ENCODE measurements at regions not wholly inside any gene's neighbourhood (a gene's known extent, or its start where the extent isn't known, plus 50 kb on each side); places are given as distances from the start of the nearest gene placed in this dataset.
"Not testable (repeated sequence)": the region's sequence is repeated elsewhere in the genome, so short reads cannot be mapped to it uniquely, and the experiment has no call there.

- Histone ChIP-seq H3K4me1 (ENCODE audit: insufficient read depth, low read length) (no peaks in the 10 kb centered on the region), H3K9me3 (ENCODE audit: control insufficient read depth, insufficient read depth, low read length) (no peaks in the 10 kb centered on the region), H3K36me3 (ENCODE audit: insufficient read depth, low read length) (no peaks in the 10 kb centered on the region; the same call in 1 of the 2 replicates), H3K9ac (ENCODE audit: low read depth, low read length) (no peak overlapping the region)
These were observed 177.5 kb upstream of the TMEM45B start for GRCh38 chr11:129637983-129638776.

GRCh38 chr11:129639300-129639699 is 176.3 kb upstream of the TMEM45B start:
- H3K9ac ChIP-seq (ENCODE audit: low read depth, low read length), result no peak overlapping the region
- H3K4me1 ChIP-seq (ENCODE audit: insufficient read depth, low read length), result no peaks in the 10 kb centered on the region
- no peaks in the 10 kb centered on the region for H3K9me3 ChIP-seq (ENCODE audit: control insufficient read depth, insufficient read depth, low read length)
- H3K36me3 ChIP-seq (ENCODE audit: insufficient read depth, low read length), result no peaks in the 10 kb centered on the region; the same call in 1 of the 2 replicates

GRCh38 chr11:129640671-129641070 is 175.0 kb upstream of the TMEM45B start:
- Histone ChIP-seq H3K4me1 (ENCODE audit: insufficient read depth, low read length) (no peaks in the 10 kb centered on the region), H3K36me3 (ENCODE audit: insufficient read depth, low read length) (no peaks in the 10 kb centered on the region; the same call in 1 of the 2 replicates), H3K9ac (ENCODE audit: low read depth, low read length) (no peak overlapping the region), H3K9me3 (ENCODE audit: control insufficient read depth, insufficient read depth, low read length) (no peaks in the 10 kb centered on the region)

DNA sequence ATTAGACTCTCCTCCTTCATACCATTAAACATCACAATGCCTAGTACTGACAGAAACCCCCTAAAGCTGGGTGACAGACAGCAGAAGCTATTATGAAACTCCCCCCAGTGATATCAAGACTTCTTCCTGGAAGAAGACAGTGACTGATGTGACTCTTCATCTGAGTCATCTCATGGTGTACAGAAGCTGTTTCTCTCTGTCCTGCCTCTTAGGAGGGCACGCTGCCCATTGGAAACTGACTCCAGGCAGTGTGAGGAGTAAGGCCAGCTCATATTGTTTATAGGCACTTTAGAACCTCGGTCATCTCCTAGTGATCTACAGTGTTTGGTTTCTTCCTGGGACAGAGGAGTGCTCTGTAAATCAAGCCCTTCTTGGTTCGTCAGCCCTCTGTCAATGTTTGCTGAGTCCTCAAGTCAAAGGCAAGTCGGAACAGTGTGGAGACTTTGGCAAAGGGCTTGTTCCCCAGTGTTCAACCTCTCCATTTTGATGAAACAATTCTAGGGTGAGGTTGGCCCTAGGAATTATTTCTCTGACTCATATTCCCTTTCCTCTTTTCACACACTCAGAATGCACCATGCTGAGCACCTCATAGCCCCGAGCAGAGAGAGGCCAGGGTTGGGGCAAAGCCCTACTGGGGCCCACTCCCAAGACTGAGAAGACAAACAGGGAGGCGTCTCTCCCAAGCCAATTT is 172.5 kb upstream of the TMEM45B start:
- Histone ChIP-seq H3K36me3 (ENCODE audit: insufficient read depth, low read length) (no peaks in the 10 kb centered on the region; the same call in 1 of the 2 replicates), H3K9me3 (ENCODE audit: control insufficient read depth, insufficient read depth, low read length) (no peaks in the 10 kb centered on the region), H3K4me1 (ENCODE audit: insufficient read depth, low read length) (no peaks in the 10 kb centered on the region), H3K9ac (ENCODE audit: low read depth, low read length) (no peak overlapping the region)

DNA sequence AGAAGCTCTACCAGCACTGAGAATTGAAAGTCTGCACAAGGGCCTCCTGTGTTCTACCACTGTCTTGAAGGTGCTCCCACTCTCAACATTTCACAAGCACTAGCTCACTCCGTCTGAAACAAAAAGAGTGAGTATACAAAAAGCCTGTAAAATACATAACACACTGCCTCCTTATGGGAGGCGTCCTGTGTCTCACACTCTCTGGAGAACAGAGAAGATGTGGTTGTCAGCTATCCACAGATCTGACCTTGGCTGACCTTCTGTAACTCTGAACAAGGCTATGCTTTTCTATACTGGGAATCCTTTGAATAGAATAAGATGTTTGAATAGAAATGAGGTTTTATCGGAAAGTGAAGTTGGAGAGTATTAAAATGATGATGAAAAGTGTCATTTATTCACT is 171.3 kb upstream of the TMEM45B start:
- Histone ChIP-seq H3K9me3 (ENCODE audit: control insufficient read depth, insufficient read depth, low read length) (no peaks in the 10 kb centered on the region), H3K4me1 (ENCODE audit: insufficient read depth, low read length) (no peaks in the 10 kb centered on the region), H3K9ac (ENCODE audit: low read depth, low read length) (no peak overlapping the region), H3K36me3 (ENCODE audit: insufficient read depth, low read length) (no peaks in the 10 kb centered on the region)

GRCh38 chr11:129645943-129646342 is 169.7 kb upstream of the TMEM45B start:
- H3K36me3 ChIP-seq (ENCODE audit: insufficient read depth, low read length), result no peaks in the 10 kb centered on the region
- H3K4me1 ChIP-seq (ENCODE audit: insufficient read depth, low read length), result no peaks in the 10 kb centered on the region
- H3K9ac ChIP-seq (ENCODE audit: low read depth, low read length), result no peak overlapping the region
- H3K9me3 ChIP-seq (ENCODE audit: control insufficient read depth, insufficient read depth, low read length), result no peaks in the 10 kb centered on the region

DNA sequence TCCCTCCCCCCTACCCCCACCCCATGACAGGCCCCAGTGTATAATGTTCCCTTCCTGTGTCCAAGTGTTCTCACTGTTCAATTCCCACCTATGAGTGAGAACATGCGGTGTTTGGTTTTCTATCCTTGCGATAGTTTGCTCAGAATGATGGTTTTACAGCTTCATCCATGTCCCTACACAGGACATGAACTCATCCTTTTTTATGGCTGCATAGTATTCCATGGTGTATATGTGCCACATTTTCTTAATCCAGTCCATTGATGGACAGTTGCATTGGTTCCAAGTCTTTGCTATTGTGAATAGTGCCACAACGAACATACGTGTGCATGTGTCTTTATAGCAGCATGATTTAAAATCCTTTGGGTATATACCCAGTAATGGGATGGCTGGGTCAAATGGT is 165.6 kb upstream of the TMEM45B start:
- H3K4me1 ChIP-seq (ENCODE audit: insufficient read depth, low read length); H3K36me3 ChIP-seq (ENCODE audit: insufficient read depth, low read length); H3K9me3 ChIP-seq (ENCODE audit: control insufficient read depth, insufficient read depth, low read length); H3K9ac ChIP-seq (ENCODE audit: low read depth, low read length): not testable (repeated sequence)

- peaks cover 7% of the 10 kb centered on the region; the same call in 1 of the 2 replicates for H3K9me3 ChIP-seq (ENCODE audit: control insufficient read depth, insufficient read depth, low read length)
- no peaks in the 10 kb centered on the region for H3K4me1 ChIP-seq (ENCODE audit: insufficient read depth, low read length)
- H3K36me3 ChIP-seq (ENCODE audit: insufficient read depth, low read length), result no peaks in the 10 kb centered on the region
- H3K9ac ChIP-seq (ENCODE audit: low read depth, low read length), result no peak overlapping the region
These were observed 162.8 kb upstream of the TMEM45B start for GRCh38 chr11:129652835-129653234.

DNA sequence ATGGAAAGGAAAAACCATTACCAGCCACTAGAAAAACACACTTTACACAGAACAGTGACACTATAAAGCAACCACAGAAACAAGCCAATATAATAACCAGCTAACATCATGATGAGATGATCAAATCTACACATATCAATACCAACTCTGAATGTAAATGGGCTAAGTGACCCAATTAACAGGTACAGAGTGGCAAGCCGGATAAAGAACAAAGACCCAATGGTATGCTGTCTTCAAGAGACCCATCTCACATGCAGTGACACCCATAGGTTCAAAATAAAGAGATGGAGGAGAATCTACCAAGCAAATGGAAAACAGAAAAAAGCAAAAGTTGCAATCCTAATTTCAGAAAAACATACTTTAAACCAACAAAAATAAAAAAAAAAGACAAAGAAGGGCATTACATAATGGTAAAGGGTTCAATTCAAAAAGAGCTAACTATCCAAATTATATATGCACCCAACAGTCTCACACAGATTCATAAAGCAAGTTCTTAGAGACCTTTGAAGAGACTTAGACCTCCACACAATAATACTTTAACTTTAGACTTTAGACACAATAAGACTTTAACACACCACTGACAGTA is 160.3 kb upstream of the TMEM45B start:
- no peaks in the 10 kb centered on the region for H3K36me3 ChIP-seq (ENCODE audit: insufficient read depth, low read length)
- H3K4me1 ChIP-seq (ENCODE audit: insufficient read depth, low read length), result no peaks in the 10 kb centered on the region
- H3K9ac ChIP-seq (ENCODE audit: low read depth, low read length), result no peak overlapping the region
- peaks cover 7% of the 10 kb centered on the region; the same call in 1 of the 2 replicates for H3K9me3 ChIP-seq (ENCODE audit: control insufficient read depth, insufficient read depth, low read length)

DNA sequence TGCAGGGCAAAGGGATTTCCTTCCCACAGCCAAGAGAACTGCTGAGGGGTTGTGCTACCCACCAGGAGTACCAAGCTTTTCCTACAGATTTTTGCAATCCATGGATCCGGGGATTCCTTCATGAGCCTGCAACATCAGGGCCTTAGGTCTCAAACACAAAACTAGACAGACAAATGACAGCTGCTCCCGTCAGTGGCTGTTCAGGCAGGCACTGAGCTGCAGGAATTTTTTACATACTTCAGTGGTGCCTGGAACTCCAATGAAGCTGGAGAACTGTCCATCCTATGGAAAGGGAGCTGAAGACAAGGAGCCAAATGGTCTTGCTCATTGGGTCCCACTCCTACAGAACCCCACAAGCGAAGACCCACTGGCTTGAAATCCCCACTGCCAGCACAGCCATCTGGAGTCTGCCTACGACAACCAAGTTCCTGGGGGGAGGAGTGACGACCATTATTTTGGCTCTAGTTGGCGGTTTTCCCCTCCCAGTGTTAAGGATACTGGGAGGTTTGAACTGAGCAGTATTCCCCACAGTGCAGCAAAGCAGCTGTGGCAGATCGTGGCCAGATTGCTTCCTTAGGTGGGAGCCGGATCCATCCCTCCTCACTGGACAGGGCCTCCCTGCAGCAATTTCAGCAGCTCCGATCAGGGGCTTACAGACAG is 157.7 kb upstream of the TMEM45B start:
- H3K9ac ChIP-seq (ENCODE audit: low read depth, low read length), result no peak overlapping the region
- no peaks in the 10 kb centered on the region for H3K36me3 ChIP-seq (ENCODE audit: insufficient read depth, low read length)
- H3K4me1 ChIP-seq (ENCODE audit: insufficient read depth, low read length), result no peaks in the 10 kb centered on the region
- H3K9me3 ChIP-seq (ENCODE audit: control insufficient read depth, insufficient read depth, low read length), result peaks cover 7% of the 10 kb centered on the region; the same call in 1 of the 2 replicates

GRCh38 chr11:129658526-129658867 is 157.2 kb upstream of the TMEM45B start:
- Histone ChIP-seq H3K36me3 (ENCODE audit: insufficient read depth, low read length) (no peaks in the 10 kb centered on the region), H3K9ac (ENCODE audit: low read depth, low read length) (no peak overlapping the region), H3K9me3 (ENCODE audit: control insufficient read depth, insufficient read depth, low read length) (peaks cover 7% of the 10 kb centered on the region; the same call in 1 of the 2 replicates), H3K4me1 (ENCODE audit: insufficient read depth, low read length) (no peaks in the 10 kb centered on the region)

GRCh38 chr11:129680907-129681306 is 134.7 kb upstream of the TMEM45B start:
- no peaks in the 10 kb centered on the region for H3K36me3 ChIP-seq (ENCODE audit: insufficient read depth, low read length)
- H3K9ac ChIP-seq (ENCODE audit: low read depth, low read length), result no peak overlapping the region
- no peaks in the 10 kb centered on the region for H3K4me1 ChIP-seq (ENCODE audit: insufficient read depth, low read length)
- no peaks in the 10 kb centered on the region for H3K9me3 ChIP-seq (ENCODE audit: control insufficient read depth, insufficient read depth, low read length)

- Histone ChIP-seq H3K9me3 (ENCODE audit: control insufficient read depth, insufficient read depth, low read length) (no peaks in the 10 kb centered on the region), H3K36me3 (ENCODE audit: insufficient read depth, low read length) (no peaks in the 10 kb centered on the region), H3K9ac (ENCODE audit: low read depth, low read length) (no peak overlapping the region), H3K4me1 (ENCODE audit: insufficient read depth, low read length) (no peaks in the 10 kb centered on the region)
These were observed 134.1 kb upstream of the TMEM45B start for GRCh38 chr11:129681344-129682114.

DNA sequence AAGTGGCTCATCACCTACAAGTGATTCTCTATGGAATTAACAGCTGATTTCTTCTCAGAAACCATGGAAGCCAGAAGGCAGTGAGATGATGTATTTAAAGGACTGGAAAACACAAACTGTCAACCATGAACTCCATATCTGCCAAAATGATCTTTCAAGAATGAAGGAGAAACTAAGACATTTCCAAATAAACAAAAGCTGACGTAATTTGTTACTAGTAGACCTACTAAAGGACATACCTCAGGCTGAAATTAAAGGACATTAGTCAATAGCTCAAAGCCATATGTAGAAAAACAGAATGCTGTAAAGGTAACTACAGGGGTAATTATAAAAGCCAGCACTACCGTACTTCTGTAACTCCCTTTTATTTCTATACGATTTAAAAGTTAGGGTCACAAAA is 129.4 kb upstream of the TMEM45B start:
- H3K4me1 ChIP-seq (ENCODE audit: insufficient read depth, low read length), result no peaks in the 10 kb centered on the region
- no peaks in the 10 kb centered on the region for H3K36me3 ChIP-seq (ENCODE audit: insufficient read depth, low read length)
- no peak overlapping the region for H3K9ac ChIP-seq (ENCODE audit: low read depth, low read length)
- H3K9me3 ChIP-seq (ENCODE audit: control insufficient read depth, insufficient read depth, low read length), result no peaks in the 10 kb centered on the region
